Keratinocyte (primary cell): ENCODE measurements at regions not wholly inside any gene's neighbourhood (a gene's known extent, or its start where the extent isn't known, plus 50 kb on each side); places are given as distances from the start of the nearest gene placed in this dataset.

Source experiments
- DNase-seq: peaks from one replicate; pipeline ENCODE4 v3.0.0-alpha.2; 2011; ENCODE audit warnings: low read depth, missing footprints, low spot score
- FAIRE-seq: peaks from 2 replicates; lab custom pipeline; 2011; peaks lifted over from hg19 to GRCh38; lab: Jason Lieb, UNC
- H2AFZ ChIP-seq: 2 replicates; pipeline ENCODE4 v1.6.0; 2012; ENCODE audit warnings: low read length, control low read depth, inconsistent platforms; ENCODE audit not compliant: control insufficient read depth
- H3K27ac ChIP-seq: 2 replicates; pipeline ENCODE4 v1.5.1; 2011; ENCODE audit warnings: low read length; ENCODE audit not compliant: control insufficient read depth, insufficient read depth
- H3K27me3 ChIP-seq: 3 replicates; pipeline ENCODE4 v1.6.0; 2011; ENCODE audit warnings: low read length; ENCODE audit not compliant: control insufficient read depth, insufficient read depth; ENCODE audit errors: extremely low read depth
- H3K36me3 ChIP-seq, 2 experiments: 2 replicates in 1 of 2; 3 replicates in 1 of 2; pipeline ENCODE4 v1.5.1; 2011; ENCODE audit warnings: low read length in 2 of 2, mild to moderate bottlenecking in 1 of 2; ENCODE audit not compliant: control insufficient read depth in 2 of 2, insufficient read depth in 2 of 2; ENCODE audit errors: extremely low read depth in 1 of 2
- H3K4me1 ChIP-seq: 3 replicates; pipeline ENCODE4 v1.5.1; 2011; ENCODE audit warnings: low read length; ENCODE audit not compliant: control insufficient read depth, insufficient read depth; ENCODE audit errors: extremely low read depth
- H3K4me2 ChIP-seq: 3 replicates; pipeline ENCODE4 v1.6.0; 2011; ENCODE audit warnings: low read depth, low read length; ENCODE audit not compliant: control insufficient read depth, insufficient read depth; ENCODE audit errors: extremely low read depth
- H3K4me3 ChIP-seq, 3 experiments: fragments of 200-600 bp in 1 of 3; sonication (generic) in 1 of 3; 2 replicates in 2 of 3; 3 replicates in 1 of 3; pipeline ENCODE4 v1.5.1; 2011 to 2016; ENCODE audit warnings: low read length in 3 of 3, mild to moderate bottlenecking in 3 of 3, control low read depth in 2 of 3, inconsistent platforms in 1 of 3, low read depth in 1 of 3, mixed read lengths in 1 of 3, mixed run types in 1 of 3, moderate library complexity in 1 of 3; ENCODE audit not compliant: control insufficient read depth in 2 of 3, insufficient read depth in 2 of 3; ENCODE audit errors: extremely low read depth in 1 of 3
- H3K79me2 ChIP-seq: 2 replicates; pipeline ENCODE4 v1.6.0; 2012; ENCODE audit warnings: low read length; ENCODE audit not compliant: control insufficient read depth, insufficient read depth
- H3K9ac ChIP-seq: 3 replicates; pipeline ENCODE4 v1.6.0; 2011; ENCODE audit warnings: low read length; ENCODE audit not compliant: control insufficient read depth, insufficient read depth; ENCODE audit errors: extremely low read depth
- H3K9me1 ChIP-seq: 3 replicates; pipeline ENCODE4 v1.6.0; 2011; ENCODE audit warnings: low read length; ENCODE audit not compliant: control insufficient read depth, insufficient read depth; ENCODE audit errors: extremely low read depth
- H3K9me3 ChIP-seq: 2 replicates; pipeline ENCODE4 v1.5.1; 2012; ENCODE audit warnings: low read depth, low read length; ENCODE audit not compliant: control insufficient read depth
- H4K20me1 ChIP-seq: 3 replicates; pipeline ENCODE4 v1.6.0; 2011; ENCODE audit warnings: low read length; ENCODE audit not compliant: control insufficient read depth, insufficient read depth; ENCODE audit errors: extremely low read depth
- CTCF ChIP-seq, 3 experiments: IDR thresholded peaks in 1 of 3; conservative IDR thresholded peaks in 1 of 3; optimal IDR thresholded peaks in 1 of 3; 2 replicates in 2 of 3; 3 replicates in 1 of 3; pipeline versions ENCODE3 to v1.5.1; 2011; ENCODE audit warnings: low read length in 3 of 3, mild to moderate bottlenecking in 3 of 3, moderate library complexity in 2 of 3, control low read depth in 1 of 3, inconsistent platforms in 1 of 3; ENCODE audit not compliant: insufficient read depth in 2 of 3; ENCODE audit errors: extremely low read depth in 1 of 3
- EZH2 ChIP-seq: IDR thresholded peaks from one replicate; pipeline ENCODE4 v1.6.1; 2012; ENCODE audit warnings: inconsistent platforms, mild to moderate bottlenecking, low read length, moderate library complexity
- dilution Hi-C: fragments of 300-500 bp; cut with MboI; formaldehyde crosslinking; loops from one replicate; pipeline ENCODE4 v1.7.0; 2020; ENCODE audit warnings: low sequenced_read_pairs; ENCODE audit not compliant: extremely low pct_ligation_motif_present

GRCh38 chr5:121702682-121703081 is 149.0 kb upstream of the FTMT start:
- no peak for DNase-seq
- Histone ChIP-seq H2AFZ (no peak overlapping the region), H4K20me1 (no peaks in the 10 kb centered on the region), H3K4me2 (no peak overlapping the region), H3K27me3 (no peaks in the 10 kb centered on the region), H3K9me3 (no peaks in the 10 kb centered on the region), H3K36me3 (no peaks in the 10 kb centered on the region), H3K4me1 (no peaks in the 10 kb centered on the region), H3K9ac (no peak overlapping the region), H3K27ac (no peak overlapping the region), H3K79me2 (no peaks in the 10 kb centered on the region), H3K4me3 (no peak overlapping the region), H3K9me1 (no peaks in the 10 kb centered on the region)
- no peak for FAIRE-seq
- dilution Hi-C loops: no loop called here
- TF ChIP-seq EZH2 (no peak), CTCF (optimal IDR thresholded peaks at IDR 0.05 in 1 of 3, IDR thresholded peaks at IDR 0.05 in 1 of 3, conservative IDR thresholded peaks at IDR 0.05 in 1 of 3; ENCODE audit: extremely low read depth in 1 of 3, insufficient read depth in 2 of 3, low read length in 3 of 3) (no peak)

DNA sequence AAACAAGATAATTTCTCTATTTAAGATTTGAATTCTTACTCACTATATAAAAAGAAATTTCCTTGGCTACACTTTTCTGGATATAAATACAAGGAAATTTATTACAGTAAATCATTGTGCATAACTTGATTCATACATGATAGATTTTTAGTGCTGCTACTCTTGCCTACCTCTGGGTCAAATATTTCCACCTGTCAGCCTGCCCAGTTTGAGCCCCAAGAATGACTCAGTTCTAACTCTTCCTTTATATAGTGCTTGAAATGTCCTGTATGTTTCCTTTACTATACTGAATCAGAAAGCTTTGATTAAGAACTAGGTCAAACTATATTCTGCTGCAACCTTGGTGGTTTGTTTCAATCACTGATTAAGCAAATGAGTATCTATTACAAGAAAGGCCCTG is 147.4 kb upstream of the FTMT start:
- H3K27me3 ChIP-seq: no peaks in the 10 kb centered on the region
- no peaks in the 10 kb centered on the region for H3K9me3 ChIP-seq
- no peak overlapping the region for H3K4me2 ChIP-seq
- DNase-seq: no peak
- H3K9me1 ChIP-seq: no peaks in the 10 kb centered on the region
- no peak for FAIRE-seq
- no peaks in the 10 kb centered on the region for H4K20me1 ChIP-seq
- H2AFZ ChIP-seq: no peak overlapping the region
- no peaks in the 10 kb centered on the region for H3K36me3 ChIP-seq
- H3K27ac ChIP-seq: no peak overlapping the region
- no peak overlapping the region for H3K4me3 ChIP-seq
- H3K79me2 ChIP-seq: no peaks in the 10 kb centered on the region
- H3K9ac ChIP-seq: no peak overlapping the region
- TF ChIP-seq CTCF (optimal IDR thresholded peaks at IDR 0.05 in 1 of 3, IDR thresholded peaks at IDR 0.05 in 1 of 3, conservative IDR thresholded peaks at IDR 0.05 in 1 of 3; ENCODE audit: extremely low read depth in 1 of 3, insufficient read depth in 2 of 3, low read length in 3 of 3): no peak
- no peak for TF ChIP-seq EZH2
- H3K4me1 ChIP-seq: no peaks in the 10 kb centered on the region
- dilution Hi-C loops: no loop called here
